OCI-LY1 (cell line): ENCODE measurements at regions not wholly inside any gene's neighbourhood (a gene's known extent, or its start where the extent isn't known, plus 50 kb on each side); places are given as distances from the start of the nearest gene placed in this dataset.

ENCODE experiments used
- H2AFZ ChIP-seq: fragments of 200-600 bp; sonication (generic), shearing (Covaris generic); 2 replicates; pipeline ENCODE4 v1.6.0; 2014; ENCODE audit warnings: antibody characterized with exemption, mild to moderate bottlenecking, low read length
- H3F3A ChIP-seq: fragments of 200-600 bp; sonication (generic), shearing (Covaris generic); 2 replicates; pipeline ENCODE4 v1.6.0; 2014; ENCODE audit warnings: mild to moderate bottlenecking, antibody characterized with exemption, low read length, moderate library complexity; ENCODE audit not compliant: insufficient read depth
- H3K27ac ChIP-seq: fragments of 200-600 bp; sonication (generic); 2 replicates; pipeline ENCODE4 v1.5.1; 2014; ENCODE audit warnings: low read length, mixed run types, mild to moderate bottlenecking, low read depth; ENCODE audit not compliant: poor library complexity, severe bottlenecking
- H3K27me3 ChIP-seq: fragments of 200-600 bp; sonication (generic); 2 replicates; pipeline ENCODE4 v1.6.0; 2014; ENCODE audit warnings: antibody characterized with exemption, mild to moderate bottlenecking, low read length, moderate library complexity; ENCODE audit not compliant: insufficient read depth
- H3K36me3 ChIP-seq: fragments of 200-600 bp; sonication (generic); 2 replicates; pipeline ENCODE4 v1.6.1; 2014; ENCODE audit warnings: mild to moderate bottlenecking, antibody characterized with exemption, low read length, moderate library complexity, mixed read lengths; ENCODE audit not compliant: insufficient read depth
- H3K4me1 ChIP-seq: fragments of 200-600 bp; sonication (generic); 2 replicates; pipeline ENCODE4 v1.5.1; 2014; ENCODE audit warnings: mild to moderate bottlenecking, low read length, moderate library complexity; ENCODE audit not compliant: insufficient read depth, severe bottlenecking
- H3K4me2 ChIP-seq: fragments of 200-600 bp; sonication (generic), shearing (Covaris generic); 2 replicates; pipeline ENCODE4 v1.6.1; 2014; ENCODE audit warnings: low read length
- H3K4me3 ChIP-seq: fragments of 200-600 bp; sonication (generic); 2 replicates; pipeline ENCODE4 v1.5.1; 2014; ENCODE audit warnings: low read length, low read depth, mild to moderate bottlenecking, mixed read lengths; ENCODE audit not compliant: poor library complexity, severe bottlenecking
- H3K79me2 ChIP-seq: fragments of 200-600 bp; shearing (Covaris generic); 2 replicates; pipeline ENCODE4 v1.6.1; 2016; ENCODE audit warnings: mixed run types, low read length, mixed read lengths; ENCODE audit not compliant: insufficient read depth
- H3K9ac ChIP-seq: fragments of 200-600 bp; sonication (generic), shearing (Covaris generic); 2 replicates; pipeline ENCODE4 v1.6.1; 2014; ENCODE audit warnings: mild to moderate bottlenecking, low read length, mixed read lengths
- H3K9me2 ChIP-seq: fragments of 200-600 bp; sonication (generic), shearing (Covaris generic); 2 replicates; pipeline ENCODE4 v1.6.1; 2014; ENCODE audit warnings: low read depth, mild to moderate bottlenecking, low read length, mixed read lengths
- H3K9me3 ChIP-seq: fragments of 200-600 bp; shearing (Covaris generic); 2 replicates; pipeline ENCODE4 v1.6.1; 2014; ENCODE audit warnings: low read length, mixed read lengths
- H4K20me1 ChIP-seq: fragments of 200-600 bp; sonication (generic), shearing (Covaris generic); 2 replicates; pipeline ENCODE4 v1.6.0; 2016; ENCODE audit warnings: mild to moderate bottlenecking, low read length; ENCODE audit not compliant: insufficient read depth
- EZH2 ChIP-seq: fragments of 200-600 bp; sonication (generic), shearing (Covaris generic); IDR thresholded peaks from 2 replicates; pipeline ENCODE4 v1.8.0; 2017; ENCODE audit warnings: borderline replicate concordance, mixed run types, mild to moderate bottlenecking, antibody characterized with exemption, low read length, moderate library complexity, mixed read lengths
- TF ChIP-seq, protein P1 (sequence below): fragments of 200-600 bp; sonication (generic), shearing (Covaris generic); IDR thresholded peaks from 2 replicates; pipeline ENCODE4 v1.5.1; 2017; ENCODE audit warnings: mild to moderate bottlenecking, antibody characterized with exemption, low read length, moderate library complexity, mixed read lengths

DNA sequence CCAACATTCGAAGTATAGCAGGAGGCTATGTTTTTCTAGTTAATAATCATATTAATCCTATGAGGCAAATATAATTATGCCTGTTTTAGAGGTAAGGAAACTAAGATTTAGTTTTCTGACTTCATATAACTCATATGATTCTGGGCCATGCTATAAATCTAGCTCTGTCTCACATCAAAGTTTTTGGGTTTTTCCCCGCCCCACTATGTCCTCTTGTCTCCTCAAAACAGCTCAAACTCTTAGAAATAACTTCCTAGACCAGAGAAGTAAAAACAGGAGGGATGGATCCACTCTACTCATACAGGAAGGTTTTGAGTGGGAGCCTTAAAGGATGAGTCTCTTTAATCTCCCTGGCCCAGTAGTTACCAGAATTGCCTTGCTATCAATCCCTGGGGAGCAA lies 256.4 kb upstream of the FGGY start:
- no peak overlapping the region for H3K4me2 ChIP-seq
- H3K4me3 ChIP-seq, result no peak overlapping the region
- H3K9me2 ChIP-seq, result no peaks in the 10 kb centered on the region
- H3K9ac ChIP-seq, result no peak overlapping the region
- no peaks in the 10 kb centered on the region for H3F3A ChIP-seq
- H3K79me2 ChIP-seq, result no peaks in the 10 kb centered on the region
- no peaks in the 10 kb centered on the region for H3K36me3 ChIP-seq
- H3K27me3 ChIP-seq, result no peaks in the 10 kb centered on the region
- H2AFZ ChIP-seq, result no peak overlapping the region
- H3K4me1 ChIP-seq, result no peaks in the 10 kb centered on the region
- no peaks in the 10 kb centered on the region for H4K20me1 ChIP-seq
- H3K9me3 ChIP-seq, result no peaks in the 10 kb centered on the region
- H3K27ac ChIP-seq, result no peak overlapping the region
- TF ChIP-seq, protein P1, sequence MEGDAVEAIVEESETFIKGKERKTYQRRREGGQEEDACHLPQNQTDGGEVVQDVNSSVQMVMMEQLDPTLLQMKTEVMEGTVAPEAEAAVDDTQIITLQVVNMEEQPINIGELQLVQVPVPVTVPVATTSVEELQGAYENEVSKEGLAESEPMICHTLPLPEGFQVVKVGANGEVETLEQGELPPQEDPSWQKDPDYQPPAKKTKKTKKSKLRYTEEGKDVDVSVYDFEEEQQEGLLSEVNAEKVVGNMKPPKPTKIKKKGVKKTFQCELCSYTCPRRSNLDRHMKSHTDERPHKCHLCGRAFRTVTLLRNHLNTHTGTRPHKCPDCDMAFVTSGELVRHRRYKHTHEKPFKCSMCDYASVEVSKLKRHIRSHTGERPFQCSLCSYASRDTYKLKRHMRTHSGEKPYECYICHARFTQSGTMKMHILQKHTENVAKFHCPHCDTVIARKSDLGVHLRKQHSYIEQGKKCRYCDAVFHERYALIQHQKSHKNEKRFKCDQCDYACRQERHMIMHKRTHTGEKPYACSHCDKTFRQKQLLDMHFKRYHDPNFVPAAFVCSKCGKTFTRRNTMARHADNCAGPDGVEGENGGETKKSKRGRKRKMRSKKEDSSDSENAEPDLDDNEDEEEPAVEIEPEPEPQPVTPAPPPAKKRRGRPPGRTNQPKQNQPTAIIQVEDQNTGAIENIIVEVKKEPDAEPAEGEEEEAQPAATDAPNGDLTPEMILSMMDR, result no peak
- TF ChIP-seq EZH2, result no peak

DNA sequence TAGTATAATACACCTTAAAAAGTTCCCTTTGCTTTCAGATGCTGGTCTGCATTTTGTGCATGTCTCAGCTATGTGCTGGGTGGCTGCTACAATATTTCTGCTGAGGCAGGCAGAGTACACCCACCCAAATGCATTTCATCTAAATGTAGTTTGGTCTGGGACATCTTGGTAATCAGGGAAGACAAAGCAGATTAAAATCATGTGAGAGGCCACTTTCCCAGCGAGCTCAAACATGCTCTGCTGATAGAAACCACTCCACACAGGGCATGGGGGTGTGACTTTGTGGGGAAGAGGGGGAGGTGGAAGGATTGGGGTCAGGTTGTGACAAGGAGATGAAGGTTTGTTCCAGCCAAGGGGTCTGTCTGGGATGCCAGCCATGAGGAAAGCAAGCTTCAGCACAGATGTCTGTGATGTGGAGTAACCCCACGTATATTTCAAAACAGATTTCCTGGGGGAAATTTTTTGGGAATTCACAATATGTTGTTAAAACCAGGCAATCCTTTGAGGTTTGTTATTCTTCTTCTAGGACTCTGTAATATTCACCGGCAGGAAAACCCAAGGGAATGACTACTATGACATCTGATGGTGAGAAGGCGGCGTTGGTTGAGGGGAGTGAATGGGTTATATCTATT lies 255.1 kb upstream of the FGGY start:
- H3K27ac ChIP-seq, result no peak overlapping the region
- no peaks in the 10 kb centered on the region for H3K9me3 ChIP-seq
- H3K79me2 ChIP-seq, result no peaks in the 10 kb centered on the region
- no peaks in the 10 kb centered on the region for H3F3A ChIP-seq
- H3K4me2 ChIP-seq, result no peak overlapping the region
- H3K27me3 ChIP-seq, result no peaks in the 10 kb centered on the region
- no peaks in the 10 kb centered on the region for H3K4me1 ChIP-seq
- no peak for TF ChIP-seq EZH2
- TF ChIP-seq, protein P1, result no peak
- H3K9ac ChIP-seq, result no peak overlapping the region
- H3K4me3 ChIP-seq, result no peak overlapping the region
- H3K9me2 ChIP-seq, result no peaks in the 10 kb centered on the region
- H2AFZ ChIP-seq, result no peak overlapping the region
- H3K36me3 ChIP-seq, result no peaks in the 10 kb centered on the region
- H4K20me1 ChIP-seq, result no peaks in the 10 kb centered on the region

DNA sequence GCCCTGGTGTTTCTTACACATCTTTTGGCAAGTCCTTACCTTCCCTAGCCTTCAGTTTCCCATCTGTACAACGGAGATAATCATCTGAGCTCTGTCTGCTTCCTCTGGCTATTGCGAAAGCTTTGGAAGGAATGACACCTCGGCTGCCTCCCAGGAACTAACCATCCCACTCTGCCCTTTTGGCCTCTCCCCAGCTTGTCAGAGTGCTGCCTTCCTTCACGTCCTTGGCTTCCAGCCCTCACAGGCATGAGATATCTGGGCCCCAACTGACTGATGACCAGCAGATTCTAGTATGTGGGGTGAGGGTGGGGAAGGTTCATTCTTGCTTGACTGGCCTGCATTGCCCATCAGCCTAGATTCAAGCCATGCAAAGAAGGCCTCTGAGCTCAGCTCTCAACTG lies 253.1 kb upstream of the FGGY start:
- H3K9ac ChIP-seq, result no peak overlapping the region
- no peak overlapping the region for H3K4me3 ChIP-seq
- no peaks in the 10 kb centered on the region for H3K36me3 ChIP-seq
- H2AFZ ChIP-seq, result no peak overlapping the region
- no peaks in the 10 kb centered on the region for H3K27me3 ChIP-seq
- no peaks in the 10 kb centered on the region for H3F3A ChIP-seq
- no peak overlapping the region for H3K27ac ChIP-seq
- H4K20me1 ChIP-seq, result no peaks in the 10 kb centered on the region
- H3K9me2 ChIP-seq, result no peaks in the 10 kb centered on the region
- H3K9me3 ChIP-seq, result no peaks in the 10 kb centered on the region
- H3K4me1 ChIP-seq, result no peaks in the 10 kb centered on the region
- no peaks in the 10 kb centered on the region for H3K79me2 ChIP-seq
- no peak for TF ChIP-seq EZH2
- TF ChIP-seq, protein P1, result no peak
- H3K4me2 ChIP-seq, result no peak overlapping the region
